Activated T-helper 17 cell treated with anti-CD3 and anti-CD28 coated beads, Interleukin-2, amount 50 U/mL, for 72 hours (primary cell): ENCODE measurements at regions not wholly inside any gene's neighbourhood (a gene's known extent, or its start where the extent isn't known, plus 50 kb on each side); places are given as distances from the start of the nearest gene placed in this dataset.
A peak's percentile ranks its signal among the peaks of the same experiment; 100 is the strongest.

Source experiments
- ATAC-seq: fragments of 150-1000 bp; cut with Tn5 transposase; replicated peaks from 2 replicates; pipeline ENCODE4 v1.10.0; 2021; ENCODE audit warnings: mild to moderate bottlenecking, moderate library complexity
- H3K27ac Mint-ChIP-seq: one replicate; pipeline ENCODE4 v1.8.0; 2022; ENCODE audit warnings: mixed read lengths
- H3K27me3 Mint-ChIP-seq: one replicate; pipeline ENCODE4 v1.8.0; 2022; ENCODE audit warnings: mixed read lengths
- H3K36me3 Mint-ChIP-seq: one replicate; pipeline ENCODE4 v1.8.0; 2022; ENCODE audit warnings: low read depth, mild to moderate bottlenecking, mixed read lengths
- H3K4me1 Mint-ChIP-seq: one replicate; pipeline ENCODE4 v1.8.0; 2022; ENCODE audit warnings: mixed read lengths
- H3K4me3 Mint-ChIP-seq: one replicate; pipeline ENCODE4 v1.8.0; 2022; ENCODE audit warnings: mild to moderate bottlenecking, mixed read lengths
- H3K9me3 Mint-ChIP-seq: one replicate; pipeline ENCODE4 v1.8.0; 2022; ENCODE audit warnings: mixed read lengths

GRCh38 chr7:12941512-12941911, 254.1 kb downstream of the ARL4A start:
- no peak for ATAC-seq
- Mint-ChIP-seq H3K27me3 (peaks cover 3% of the 10 kb centered on the region), H3K27ac (no peak overlapping the region), H3K4me1 (no peaks in the 10 kb centered on the region), H3K36me3 (no peaks in the 10 kb centered on the region), H3K4me3 (no peak overlapping the region), H3K9me3 (no peaks in the 10 kb centered on the region)

GRCh38 chr7:12942609-12943008, 255.2 kb downstream of the ARL4A start:
- H3K27me3 Mint-ChIP-seq = no peaks in the 10 kb centered on the region

GRCh38 chr7:12943781-12944180, 256.3 kb downstream of the ARL4A start:
- H3K27me3 Mint-ChIP-seq = no peaks in the 10 kb centered on the region
- no peak overlapping the region for H3K27ac Mint-ChIP-seq
- no peaks in the 10 kb centered on the region for H3K9me3 Mint-ChIP-seq
- H3K4me1 Mint-ChIP-seq = no peaks in the 10 kb centered on the region
- no peaks in the 10 kb centered on the region for H3K36me3 Mint-ChIP-seq
- ATAC-seq = no peak
- no peak overlapping the region for H3K4me3 Mint-ChIP-seq

More at GRCh38 chr7:12942609-12943008, 255.2 kb downstream of the ARL4A start:
- Mint-ChIP-seq H3K4me3 (no peak overlapping the region), H3K27ac (no peak overlapping the region), H3K9me3 (no peaks in the 10 kb centered on the region), H3K4me1 (no peaks in the 10 kb centered on the region), H3K36me3 (no peaks in the 10 kb centered on the region)
- no peak for ATAC-seq

- Mint-ChIP-seq H3K27me3 (no peaks in the 10 kb centered on the region), H3K4me1 (no peaks in the 10 kb centered on the region), H3K9me3 (no peaks in the 10 kb centered on the region), H3K36me3 (no peaks in the 10 kb centered on the region), H3K27ac (no peak overlapping the region), H3K4me3 (no peak overlapping the region)
- no peak for ATAC-seq
These were observed 258.5 kb downstream of the ARL4A start for GRCh38 chr7:12945901-12946300.

GRCh38 chr7:12947465-12947864, 260.0 kb downstream of the ARL4A start:
- no peaks in the 10 kb centered on the region for H3K36me3 Mint-ChIP-seq
- H3K4me3 Mint-ChIP-seq = no peak overlapping the region
- no peaks in the 10 kb centered on the region for H3K9me3 Mint-ChIP-seq

GRCh38 chr7:12949060-12949931, 261.9 kb downstream of the ARL4A start:
- no peak for ATAC-seq
- no peaks in the 10 kb centered on the region for H3K9me3 Mint-ChIP-seq
- no peak overlapping the region for H3K4me3 Mint-ChIP-seq
- H3K36me3 Mint-ChIP-seq = no peaks in the 10 kb centered on the region
- H3K27me3 Mint-ChIP-seq = no peaks in the 10 kb centered on the region
- no peaks in the 10 kb centered on the region for H3K4me1 Mint-ChIP-seq
- no peak overlapping the region for H3K27ac Mint-ChIP-seq

More at GRCh38 chr7:12947465-12947864, 260.0 kb downstream of the ARL4A start:
- no peak for ATAC-seq
- Mint-ChIP-seq H3K27me3 (no peaks in the 10 kb centered on the region), H3K4me1 (no peaks in the 10 kb centered on the region), H3K27ac (no peak overlapping the region)

- no peaks in the 10 kb centered on the region for H3K9me3 Mint-ChIP-seq
- H3K36me3 Mint-ChIP-seq = no peaks in the 10 kb centered on the region
- no peak overlapping the region for H3K4me3 Mint-ChIP-seq
- H3K27me3 Mint-ChIP-seq = no peaks in the 10 kb centered on the region
- H3K4me1 Mint-ChIP-seq = no peaks in the 10 kb centered on the region
- peak; percentile 38 for ATAC-seq
- no peak overlapping the region for H3K27ac Mint-ChIP-seq
These were observed 264.0 kb downstream of the ARL4A start for GRCh38 chr7:12951397-12951801.

- no peaks in the 10 kb centered on the region for H3K4me1 Mint-ChIP-seq
- H3K27ac Mint-ChIP-seq = no peak overlapping the region
- no peak for ATAC-seq
These were observed 267.1 kb downstream of the ARL4A start for GRCh38 chr7:12954380-12955033.

GRCh38 chr7:12957487-12957886, 270.1 kb downstream of the ARL4A start:
- Mint-ChIP-seq H3K4me1 (no peaks in the 10 kb centered on the region), H3K27ac (no peak overlapping the region), H3K4me3 (no peak overlapping the region), H3K27me3 (peaks cover 9% of the 10 kb centered on the region), H3K9me3 (no peaks in the 10 kb centered on the region), H3K36me3 (no peaks in the 10 kb centered on the region)
- no peak for ATAC-seq

More at GRCh38 chr7:12954380-12955033, 267.1 kb downstream of the ARL4A start:
- Mint-ChIP-seq H3K9me3 (no peaks in the 10 kb centered on the region), H3K4me3 (no peak overlapping the region), H3K27me3 (peaks cover under 1% of the 10 kb centered on the region), H3K36me3 (no peaks in the 10 kb centered on the region)

- H3K27ac Mint-ChIP-seq = no peak overlapping the region
- H3K36me3 Mint-ChIP-seq = no peaks in the 10 kb centered on the region
- no peak for ATAC-seq
- H3K4me1 Mint-ChIP-seq = no peaks in the 10 kb centered on the region
- no peak overlapping the region for H3K4me3 Mint-ChIP-seq
- H3K27me3 Mint-ChIP-seq = peaks cover 16% of the 10 kb centered on the region
- H3K9me3 Mint-ChIP-seq = no peaks in the 10 kb centered on the region
These were observed 274.6 kb downstream of the ARL4A start for GRCh38 chr7:12961910-12962480.

- Mint-ChIP-seq H3K27ac (no peak overlapping the region), H3K4me1 (no peaks in the 10 kb centered on the region), H3K9me3 (no peaks in the 10 kb centered on the region), H3K4me3 (no peak overlapping the region), H3K27me3 (peaks cover 19% of the 10 kb centered on the region), H3K36me3 (no peaks in the 10 kb centered on the region)
- no peak for ATAC-seq
These were observed 276.0 kb downstream of the ARL4A start for GRCh38 chr7:12963435-12963834.

GRCh38 chr7:12964836-12965235, 277.4 kb downstream of the ARL4A start:
- no peak overlapping the region for H3K4me3 Mint-ChIP-seq
- no peaks in the 10 kb centered on the region for H3K36me3 Mint-ChIP-seq
- H3K4me1 Mint-ChIP-seq = no peaks in the 10 kb centered on the region
- no peak for ATAC-seq
- H3K27ac Mint-ChIP-seq = no peak overlapping the region
- peaks cover 17% of the 10 kb centered on the region for H3K27me3 Mint-ChIP-seq
- H3K9me3 Mint-ChIP-seq = no peaks in the 10 kb centered on the region

- Mint-ChIP-seq H3K4me1 (no peaks in the 10 kb centered on the region), H3K27ac (no peak overlapping the region), H3K27me3 (peaks cover 14% of the 10 kb centered on the region), H3K36me3 (no peaks in the 10 kb centered on the region), H3K9me3 (no peaks in the 10 kb centered on the region), H3K4me3 (no peak overlapping the region)
- no peak for ATAC-seq
These were observed 278.3 kb downstream of the ARL4A start for GRCh38 chr7:12965767-12966166.

GRCh38 chr7:12967322-12967721, 279.9 kb downstream of the ARL4A start:
- Mint-ChIP-seq H3K9me3 (no peaks in the 10 kb centered on the region), H3K4me1 (no peaks in the 10 kb centered on the region), H3K27ac (no peak overlapping the region), H3K36me3 (no peaks in the 10 kb centered on the region), H3K4me3 (no peak overlapping the region), H3K27me3 (peaks cover 21% of the 10 kb centered on the region)
- no peak for ATAC-seq
